ENCODE measurements at regions not wholly inside any gene's neighbourhood (a gene's known extent, or its start where the extent isn't known, plus 50 kb on each side); places are given as distances from the start of the nearest gene placed in this dataset.
A peak's percentile ranks its signal among the peaks of the same experiment; 100 is the strongest.
"Not testable (repeated sequence)": the region's sequence is repeated elsewhere in the genome, so short reads cannot be mapped to it uniquely, and the experiment has no call there.

GRCh38 chr4:190118519-190118918 is 54.2 kb downstream of the DBET start:
- DNase-seq, result not testable (repeated sequence)

GRCh38 chr4:190119474-190119873 is 54.1 kb upstream of the DUX4 start:
- DNase-seq; in situ Hi-C loops (cut with MboI; ENCODE audit: low pct_unique_long_range_greater_than_20kb, low sequenced_read_pairs): not testable (repeated sequence)

More at GRCh38 chr4:190118519-190118918, 54.2 kb downstream of the DBET start:
- in situ Hi-C loops (cut with MboI; ENCODE audit: low pct_unique_long_range_greater_than_20kb, low sequenced_read_pairs), result not testable (repeated sequence)

GRCh38 chr4:190120111-190120514 is 53.5 kb upstream of the DUX4 start:
- DNase-seq; in situ Hi-C loops (cut with MboI; ENCODE audit: low pct_unique_long_range_greater_than_20kb, low sequenced_read_pairs): not testable (repeated sequence)

- in situ Hi-C loops (cut with MboI; ENCODE audit: low pct_unique_long_range_greater_than_20kb, low sequenced_read_pairs), result not testable (repeated sequence)
- peak; percentile 7 for DNase-seq
Observed at GRCh38 chr4:190120537-190121001, 53.0 kb upstream of the DUX4 start.

- DNase-seq; in situ Hi-C loops (cut with MboI; ENCODE audit: low pct_unique_long_range_greater_than_20kb, low sequenced_read_pairs): not testable (repeated sequence)
Observed at GRCh38 chr4:190121076-190121671, 52.4 kb upstream of the DUX4 start.

GRCh38 chr4:190121759-190122158 is 51.8 kb upstream of the DUX4 start:
- DNase-seq, result no peak
- in situ Hi-C loops (cut with MboI; ENCODE audit: low pct_unique_long_range_greater_than_20kb, low sequenced_read_pairs), result no loop called here

- in situ Hi-C loops (cut with MboI; ENCODE audit: low pct_unique_long_range_greater_than_20kb, low sequenced_read_pairs), result not testable (repeated sequence)
- DNase-seq, result peak; percentile 3
Observed at GRCh38 chr4:190122161-190123142, 51.1 kb upstream of the DUX4 start.

Measured in KBM-7 (cell line).